IMR-90 (cell line): ENCODE measurements at regions not wholly inside any gene's neighbourhood (a gene's known extent, or its start where the extent isn't known, plus 50 kb on each side); places are given as distances from the start of the nearest gene placed in this dataset.

Experiments
- ATAC-seq: fragments of 200-7000 bp; cut with Tn5 transposase; 2 replicates; pipeline ENCODE4 v1.9.1; 2020; ENCODE audit warnings: low read depth, mild to moderate bottlenecking, moderate library complexity
- BruUV-seq: library from RNA; stranded (reverse); fragments of 400-500 nt; replicated peaks from 2 replicates; lab custom pipeline; 2021; lab: Mats Ljungman, UMichigan
- CTCF ChIA-PET: fragments of 300-600 bp; formaldehyde crosslinking; extraction: SDS; loops from one replicate; lab custom pipeline; 2021; ENCODE audit warnings: antibody characterized with exemption; lab: Yijun Ruan, JAX
- POLR2A ChIA-PET: fragments of 300-600 bp; sonication (Branson Sonifier 250); formaldehyde crosslinking; loops from one replicate; lab custom pipeline; 2022; ENCODE audit warnings: antibody characterized with exemption; ENCODE audit not compliant: unreplicated experiment; lab: Charles Lee
- DNase-seq: peaks from one replicate; pipeline ENCODE4 v3.0.0; 2013
- H2AFZ ChIP-seq: replicated peaks from 2 replicates; pipeline ENCODE3; 2013; ENCODE audit warnings: low read length, mild to moderate bottlenecking; ENCODE audit not compliant: poor library complexity
- H2AK5ac ChIP-seq: 2 replicates; pipeline ENCODE4 v1.6.1; 2013; ENCODE audit warnings: low read depth, low read length, inconsistent platforms
- H2AK9ac ChIP-seq: replicated peaks from 2 replicates; pipeline ENCODE3; 2013; ENCODE audit warnings: mild to moderate bottlenecking, low read depth, low read length, moderate library complexity; ENCODE audit not compliant: poor library complexity
- H2BK120ac ChIP-seq: 2 replicates; pipeline ENCODE4 v1.6.1; 2013; ENCODE audit warnings: low read depth, low read length, inconsistent platforms
- H2BK15ac ChIP-seq: 3 replicates; pipeline ENCODE4 v1.6.1; 2013; ENCODE audit warnings: low read depth, low read length, inconsistent platforms
- H2BK20ac ChIP-seq: 2 replicates; pipeline ENCODE4 v1.6.1; 2013; ENCODE audit warnings: low read depth, mild to moderate bottlenecking, inconsistent platforms, low read length, moderate library complexity
- H2BK5ac ChIP-seq: 2 replicates; pipeline ENCODE4 v1.6.1; 2013; ENCODE audit warnings: mild to moderate bottlenecking, low read depth, low read length, inconsistent platforms; ENCODE audit not compliant: poor library complexity, severe bottlenecking
- H3K14ac ChIP-seq: replicated peaks from 2 replicates; pipeline ENCODE4 v1.6.1; 2013; ENCODE audit warnings: low read depth, low read length, inconsistent platforms
- H3K18ac ChIP-seq: 2 replicates; pipeline ENCODE4 v1.6.1; 2013; ENCODE audit warnings: low read depth, low read length, control low read depth
- H3K23ac ChIP-seq: 2 replicates; pipeline ENCODE4 v1.6.1; 2013; ENCODE audit warnings: low read depth, low read length, inconsistent platforms
- H3K27ac ChIP-seq: 2 replicates; pipeline ENCODE4 v1.5.1; 2013; ENCODE audit warnings: mild to moderate bottlenecking, control low read depth, low read length; ENCODE audit not compliant: insufficient read depth
- H3K27me3 ChIP-seq: 2 replicates; pipeline ENCODE4 v1.6.1; 2013; ENCODE audit warnings: low read length; ENCODE audit not compliant: control insufficient read depth, insufficient read depth
- H3K36me3 ChIP-seq: 2 replicates; pipeline ENCODE4 v1.6.1; 2013; ENCODE audit warnings: low read length, mixed read lengths; ENCODE audit not compliant: control insufficient read depth, insufficient read depth
- H3K4ac ChIP-seq: 2 replicates; pipeline ENCODE4 v1.6.1; 2013; ENCODE audit warnings: low read depth, low read length, inconsistent platforms
- H3K4me1 ChIP-seq: 2 replicates; pipeline ENCODE4 v1.6.1; 2013; ENCODE audit warnings: low read length, mixed read lengths; ENCODE audit not compliant: control insufficient read depth, insufficient read depth
- H3K4me2 ChIP-seq: 2 replicates; pipeline ENCODE4 v1.6.1; 2013; ENCODE audit warnings: low read depth, mild to moderate bottlenecking, control low read depth, low read length, moderate library complexity
- H3K4me3 ChIP-seq: 2 replicates; pipeline ENCODE4 v1.5.1; 2013; ENCODE audit warnings: low read depth, mild to moderate bottlenecking, control low read depth, low read length, moderate library complexity; ENCODE audit not compliant: insufficient read depth
- H3K56ac ChIP-seq: 2 replicates; pipeline ENCODE4 v1.6.1; 2013; ENCODE audit warnings: low read length, inconsistent platforms; ENCODE audit not compliant: insufficient read depth; ENCODE audit errors: extremely low read depth
- H3K79me1 ChIP-seq, 2 experiments: 2 replicates each; pipeline ENCODE4 v1.6.1; 2013; ENCODE audit warnings: low read length in 2 of 2, inconsistent platforms in 1 of 2, low read depth in 1 of 2
- H3K9ac ChIP-seq: 2 replicates; pipeline ENCODE4 v1.6.1; 2013; ENCODE audit warnings: low read depth, low read length, control low read depth
- H3K9me1 ChIP-seq: 2 replicates; pipeline ENCODE4 v1.6.1; 2013; ENCODE audit warnings: low read length, inconsistent platforms; ENCODE audit not compliant: insufficient read depth
- H3K9me3 ChIP-seq: 2 replicates; pipeline ENCODE4 v1.6.1; 2013; ENCODE audit warnings: low read length; ENCODE audit not compliant: control insufficient read depth, insufficient read depth
- H4K20me1 ChIP-seq: 2 replicates; pipeline ENCODE4 v1.6.1; 2013; ENCODE audit warnings: low read length, inconsistent platforms; ENCODE audit not compliant: insufficient read depth
- H4K5ac ChIP-seq: 2 replicates; pipeline ENCODE4 v1.6.1; 2013; ENCODE audit warnings: mild to moderate bottlenecking, low read depth, low read length, control low read depth
- H4K8ac ChIP-seq, 2 experiments: 2 replicates each; pipeline ENCODE4 v1.6.1; 2013; ENCODE audit warnings: low read depth in 2 of 2, low read length in 2 of 2, control low read depth in 1 of 2, inconsistent platforms in 1 of 2
- H4K91ac ChIP-seq: 2 replicates; pipeline ENCODE4 v1.6.1; 2013; ENCODE audit warnings: low read depth, low read length, inconsistent platforms; ENCODE audit not compliant: insufficient read depth
- BHLHE40 ChIP-seq: fragments of 150-350 bp; IDR thresholded peaks from 2 replicates; pipeline ENCODE4 v1.6.1; 2016; ENCODE audit warnings: mild to moderate bottlenecking, low read depth, low read length
- CTCF ChIP-seq: conservative IDR thresholded peaks from 2 replicates; pipeline ENCODE4 v1.5.1; 2012; ENCODE audit warnings: mild to moderate bottlenecking, low read depth, low read length, improper control_type of control experiment
- ELK1 ChIP-seq: fragments of 150-350 bp; IDR thresholded peaks from 2 replicates; pipeline ENCODE4 v1.6.1; 2016; ENCODE audit warnings: low read depth, mild to moderate bottlenecking, low read length, moderate library complexity, borderline replicate concordance
- FOS ChIP-seq: fragments of 150-350 bp; IDR thresholded peaks from 2 replicates; pipeline ENCODE4 v1.6.1; 2016; ENCODE audit warnings: low read depth, low read length
- MAFK ChIP-seq: IDR thresholded peaks from 2 replicates; pipeline ENCODE4 v1.6.1; 2012; ENCODE audit warnings: low read depth, low read length, improper control_type of control experiment
- MXI1 ChIP-seq: IDR thresholded peaks from 2 replicates; pipeline ENCODE4 v1.6.1; 2012; ENCODE audit warnings: low read depth, mild to moderate bottlenecking, low read length, moderate library complexity, borderline replicate concordance
- POLR2A ChIP-seq: IDR thresholded peaks from 2 replicates; pipeline ENCODE4 v1.6.1; 2012; ENCODE audit warnings: mild to moderate bottlenecking, low read depth, low read length
- RFX5 ChIP-seq: IDR thresholded peaks from 2 replicates; pipeline ENCODE4 v1.8.0; 2012; ENCODE audit warnings: low read depth, mild to moderate bottlenecking, low read length, moderate library complexity
- SMC3 ChIP-seq: fragments of 150-350 bp; IDR thresholded peaks from 2 replicates; pipeline ENCODE4 v1.6.1; 2016; ENCODE audit warnings: low read depth, mild to moderate bottlenecking, antibody characterized with exemption, low read length, moderate library complexity
- WGBS, 2 experiments: methylation state at CpG; one replicate each; pipeline versions ENCODE4 v1.1.5 to v1.1.7; 2013; ENCODE audit warnings: missing lambda C conversion rate in 2 of 2; ENCODE audit not compliant: insufficient read length in 1 of 2; ENCODE audit errors: extremely low coverage in 2 of 2; 5-methylcytosine and 5-hydroxymethylcytosine counted together
- dilution Hi-C: fragments of 300-500 bp; cut with HindIII; formaldehyde crosslinking; loops from one replicate; pipeline ENCODE4 v1.14.3; 2018; ENCODE audit warnings: low sequenced_read_pairs; ENCODE audit not compliant: unreplicated experiment
- in situ Hi-C: fragments of 300-500 bp; cut with MboI; formaldehyde crosslinking; loops from 3 replicates; pipeline ENCODE4 v1.14.3; 2019; ENCODE audit warnings: low sequenced_read_pairs, inconsistent platforms, mixed read lengths
- intact Hi-C: fragments of 100-400 bp; cut with micrococcal nuclease; formaldehyde crosslinking; loops from 2 replicates; pipeline ENCODE4 v1.10.0; 2022

- ATAC-seq (no peak), DNase-seq (no peak)
- H4K8ac ChIP-seq: no peak overlapping the region
- POLR2A ChIA-PET: no interaction called here
- no peak overlapping the region for H2AK9ac ChIP-seq
- H3K9ac ChIP-seq: no peak overlapping the region
- H3K4me3 ChIP-seq: no peak overlapping the region
- no peak overlapping the region for H2BK20ac ChIP-seq
- dilution Hi-C loops: no loop called here
- in situ Hi-C loops: no loop called here
- no peak overlapping the region for H2BK5ac ChIP-seq
- no peak overlapping the region for H3K23ac ChIP-seq
- H2BK120ac ChIP-seq: no peak overlapping the region
- no peak overlapping the region for H3K4me2 ChIP-seq
- no CpG with 5 or more reads among the region's 1 CpG for WGBS, 2 experiments
- no peak overlapping the region for H2BK15ac ChIP-seq
- no peak overlapping the region for H4K5ac ChIP-seq
- H2AK5ac ChIP-seq: no peak overlapping the region
- no peaks in the 10 kb centered on the region for H3K27me3 ChIP-seq
- no peaks in the 10 kb centered on the region; the same call in 1 of the 2 replicates for H3K9me3 ChIP-seq
- no peak overlapping the region for H3K27ac ChIP-seq
- H4K91ac ChIP-seq: no peak overlapping the region
- TF ChIP-seq SMC3 (no peak), CTCF (no peak), RFX5 (no peak), ELK1 (no peak), BHLHE40 (no peak), FOS (no peak), POLR2A (no peak), MXI1 (no peak), MAFK (no peak)
- no peak overlapping the region for H2AFZ ChIP-seq
- no TSS peak for BruUV-seq
- H3K18ac ChIP-seq: no peak overlapping the region
- H3K36me3 ChIP-seq: no peaks in the 10 kb centered on the region
- CTCF ChIA-PET: interaction anchor here (1.2 kb wide), 1 partner anchor 11 kb away, joined by 3 read pairs; no protein-coding TSS in a partner anchor
- no peak overlapping the region for H3K56ac ChIP-seq
- no peaks in the 10 kb centered on the region for H3K79me1 ChIP-seq
- intact Hi-C loops: no loop called here
- H3K4ac ChIP-seq: no peak overlapping the region
- H3K9me1 ChIP-seq: no peaks in the 10 kb centered on the region
- no peak overlapping the region for H3K14ac ChIP-seq
- H3K4me1 ChIP-seq: no peaks in the 10 kb centered on the region
- H4K20me1 ChIP-seq: no peaks in the 10 kb centered on the region
Measured at GRCh38 chr10:83881661-83882060, 257.6 kb upstream of the GHITM start.
